ENCODE measurements at regions not wholly inside any gene's neighbourhood (a gene's known extent, or its start where the extent isn't known, plus 50 kb on each side); places are given as distances from the start of the nearest gene placed in this dataset.
A peak's percentile ranks its signal among the peaks of the same experiment; 100 is the strongest.

DNA sequence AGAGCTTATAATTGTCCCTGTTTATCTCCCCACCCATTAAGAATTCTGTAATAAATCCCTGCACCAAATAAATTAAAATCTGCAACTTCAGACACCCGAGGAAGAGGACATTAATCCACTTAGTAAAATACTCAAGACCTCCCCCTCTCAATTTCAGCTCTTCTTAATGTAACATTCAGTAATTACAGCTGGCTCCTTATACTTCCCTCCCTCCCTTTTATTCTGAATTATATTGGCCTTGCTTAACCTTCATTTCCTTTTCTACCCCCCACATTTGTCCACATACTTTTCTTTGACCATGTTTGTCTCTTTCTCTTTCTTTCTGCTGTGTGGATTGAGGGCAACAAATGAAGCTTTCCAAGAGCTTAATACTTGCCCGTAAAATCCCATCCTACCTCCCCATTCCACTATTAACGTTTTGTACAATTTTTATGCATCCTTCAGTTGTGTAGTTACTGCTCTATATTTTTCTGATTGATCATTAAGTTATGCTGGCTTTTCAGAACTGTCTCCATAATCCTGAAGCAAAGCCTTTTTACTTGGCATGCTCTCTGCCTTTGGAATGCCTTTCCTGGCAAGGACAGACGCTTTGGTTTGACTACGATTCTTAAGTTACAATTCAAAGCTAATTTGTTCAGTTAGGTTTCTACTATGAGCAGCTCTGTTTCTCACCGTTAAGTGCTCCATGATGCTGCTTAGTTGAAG lies 580.1 kb downstream of the ZEB2 start:
- POLR2A ChIA-PET = no interaction called here
- no peak for DNase-seq (ENCODE audit: extremely low spot score)
- CTCF ChIA-PET = interaction anchor here (2.5 kb wide), 1 partner anchor 9 kb away, joined by 14 read pairs; no protein-coding TSS in a partner anchor
- TF ChIP-seq, protein P1, sequence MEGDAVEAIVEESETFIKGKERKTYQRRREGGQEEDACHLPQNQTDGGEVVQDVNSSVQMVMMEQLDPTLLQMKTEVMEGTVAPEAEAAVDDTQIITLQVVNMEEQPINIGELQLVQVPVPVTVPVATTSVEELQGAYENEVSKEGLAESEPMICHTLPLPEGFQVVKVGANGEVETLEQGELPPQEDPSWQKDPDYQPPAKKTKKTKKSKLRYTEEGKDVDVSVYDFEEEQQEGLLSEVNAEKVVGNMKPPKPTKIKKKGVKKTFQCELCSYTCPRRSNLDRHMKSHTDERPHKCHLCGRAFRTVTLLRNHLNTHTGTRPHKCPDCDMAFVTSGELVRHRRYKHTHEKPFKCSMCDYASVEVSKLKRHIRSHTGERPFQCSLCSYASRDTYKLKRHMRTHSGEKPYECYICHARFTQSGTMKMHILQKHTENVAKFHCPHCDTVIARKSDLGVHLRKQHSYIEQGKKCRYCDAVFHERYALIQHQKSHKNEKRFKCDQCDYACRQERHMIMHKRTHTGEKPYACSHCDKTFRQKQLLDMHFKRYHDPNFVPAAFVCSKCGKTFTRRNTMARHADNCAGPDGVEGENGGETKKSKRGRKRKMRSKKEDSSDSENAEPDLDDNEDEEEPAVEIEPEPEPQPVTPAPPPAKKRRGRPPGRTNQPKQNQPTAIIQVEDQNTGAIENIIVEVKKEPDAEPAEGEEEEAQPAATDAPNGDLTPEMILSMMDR (IDR thresholded peaks at IDR 0.05; ENCODE audit: control extremely low read depth, extremely low read depth, low read depth, missing control alignments) = no peak

DNA sequence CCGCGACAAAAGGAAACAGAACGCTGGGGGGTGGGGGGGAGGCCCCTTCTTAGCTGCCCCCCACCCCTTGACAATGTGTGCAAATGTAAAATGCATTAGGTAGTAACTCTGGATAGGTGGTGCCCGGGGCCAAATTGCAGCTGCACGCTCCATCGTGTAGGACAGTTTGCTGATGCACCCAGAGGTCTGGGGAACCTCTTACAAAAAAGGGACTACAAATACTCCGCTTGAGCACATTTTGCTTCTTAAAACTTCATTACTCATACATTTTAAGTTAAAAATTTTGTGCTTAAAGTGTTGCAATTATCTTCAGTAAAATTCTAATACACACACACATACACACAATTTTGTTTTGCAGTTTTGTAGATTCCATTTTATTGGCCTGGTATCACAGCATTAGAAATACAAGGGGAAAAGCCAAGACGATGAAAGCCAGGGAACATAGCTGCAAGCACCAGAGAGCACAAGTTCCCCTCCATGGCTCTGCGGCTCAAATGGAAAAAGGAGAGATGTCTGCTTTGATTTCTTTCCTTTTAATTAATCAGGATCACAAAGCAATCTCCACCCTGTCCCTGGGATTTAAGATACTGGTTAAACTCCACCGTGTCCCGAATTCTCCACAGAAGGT lies 582.1 kb downstream of the ZEB2 start:
- TF ChIP-seq, protein P1 (IDR thresholded peaks at IDR 0.05; ENCODE audit: control extremely low read depth, extremely low read depth, low read depth, missing control alignments) = no peak
- DNase-seq (ENCODE audit: extremely low spot score) = no peak
- ChIA-PET POLR2A (no interaction called here), CTCF (interaction anchor here (1.7 to 2.5 kb wide), 2 partner anchors 11 kb away, joined by 3 to 14 read pairs; no protein-coding TSS in a partner anchor)

DNA sequence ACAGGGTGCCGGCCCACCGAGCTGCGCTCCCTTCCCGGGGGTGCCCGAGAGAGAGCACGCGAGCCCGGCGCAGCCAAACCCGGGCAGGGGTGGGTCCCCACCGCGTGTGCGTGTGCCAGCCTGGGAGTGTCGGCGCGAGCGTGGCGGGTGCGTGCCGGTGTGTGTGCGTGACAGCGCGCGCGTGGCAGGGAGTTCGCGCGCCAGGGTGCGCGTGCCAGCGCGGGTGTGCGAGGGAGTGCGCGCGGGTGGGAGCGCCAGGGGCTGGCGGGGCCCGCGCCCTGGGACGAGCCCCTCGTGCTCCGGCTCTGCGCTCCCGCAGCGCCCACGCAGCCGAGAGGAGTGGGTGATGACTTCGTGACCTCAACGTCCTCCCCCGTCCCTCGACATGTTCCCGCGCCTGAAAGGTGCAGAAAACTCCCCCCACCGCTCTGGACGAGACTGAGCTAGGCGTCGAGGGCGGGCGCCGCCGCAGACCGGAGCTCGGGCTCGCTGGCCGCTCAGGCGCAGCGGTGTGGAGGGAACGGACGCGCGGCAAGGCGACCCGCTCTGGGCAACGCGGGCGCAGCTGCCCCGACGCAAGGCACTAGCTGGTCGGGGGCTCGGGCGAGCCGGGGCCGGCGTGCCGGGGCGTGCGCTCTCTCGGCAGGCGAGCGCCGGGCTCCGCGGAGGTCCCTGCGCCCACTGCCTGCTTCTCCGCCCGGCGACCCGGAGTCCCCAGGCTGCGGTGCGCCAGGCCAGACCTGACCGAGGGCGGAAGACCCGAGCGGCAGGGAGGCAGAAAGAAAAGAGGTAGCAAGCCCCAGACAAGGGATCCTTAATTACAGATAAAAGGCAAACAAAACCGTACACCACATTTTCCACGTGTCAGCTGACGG lies 582.8 kb downstream of the ZEB2 start:
- CTCF ChIA-PET = interaction anchor here (1.7 kb wide), 1 partner anchor 10 kb away, joined by 3 read pairs; no protein-coding TSS in a partner anchor
- peak; percentile 51 for DNase-seq (ENCODE audit: extremely low spot score)
- POLR2A ChIA-PET = no interaction called here
- TF ChIP-seq, protein P1 (IDR thresholded peaks at IDR 0.05; ENCODE audit: control extremely low read depth, extremely low read depth, low read depth, missing control alignments) = no peak

DNA sequence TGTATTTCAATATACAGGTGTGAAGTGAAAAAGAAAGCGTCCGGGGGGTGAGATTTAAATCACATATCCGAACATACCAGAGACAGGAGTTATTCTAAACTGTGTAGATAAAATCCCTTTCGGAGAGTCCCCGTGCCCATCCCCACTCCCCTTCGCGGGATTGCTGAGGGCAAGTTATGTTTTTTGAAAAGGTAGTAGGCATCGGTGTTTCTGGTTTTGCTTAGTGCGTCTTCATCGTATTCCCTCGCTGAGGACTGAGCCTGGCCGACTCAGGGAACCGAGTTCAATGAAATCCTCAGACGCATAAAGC lies 583.4 kb downstream of the ZEB2 start:
- ChIA-PET CTCF (interaction anchor here (1.7 kb wide), 1 partner anchor 9 kb away, joined by 3 read pairs; no protein-coding TSS in a partner anchor), POLR2A (no interaction called here)
- TF ChIP-seq, protein P1 (IDR thresholded peaks at IDR 0.05; ENCODE audit: control extremely low read depth, extremely low read depth, low read depth, missing control alignments) = no peak
- no peak for DNase-seq (ENCODE audit: extremely low spot score)

DNA sequence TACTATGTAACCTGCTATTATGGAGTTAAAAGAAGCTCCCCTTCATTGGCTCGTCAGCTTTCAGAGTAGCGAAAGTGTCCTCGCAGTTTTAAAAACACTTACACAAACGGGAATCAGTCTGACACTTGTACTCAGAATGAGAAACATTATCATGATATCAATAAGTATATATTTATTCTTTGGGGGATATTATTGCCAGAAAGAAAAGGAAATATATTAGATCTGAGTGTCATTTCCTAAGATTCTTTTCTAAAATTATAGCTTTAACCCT lies 584.5 kb downstream of the ZEB2 start:
- CTCF ChIA-PET = no interaction called here
- TF ChIP-seq, protein P1 (IDR thresholded peaks at IDR 0.05; ENCODE audit: control extremely low read depth, extremely low read depth, low read depth, missing control alignments) = no peak
- no peak for DNase-seq (ENCODE audit: extremely low spot score)
- POLR2A ChIA-PET = no interaction called here

DNA sequence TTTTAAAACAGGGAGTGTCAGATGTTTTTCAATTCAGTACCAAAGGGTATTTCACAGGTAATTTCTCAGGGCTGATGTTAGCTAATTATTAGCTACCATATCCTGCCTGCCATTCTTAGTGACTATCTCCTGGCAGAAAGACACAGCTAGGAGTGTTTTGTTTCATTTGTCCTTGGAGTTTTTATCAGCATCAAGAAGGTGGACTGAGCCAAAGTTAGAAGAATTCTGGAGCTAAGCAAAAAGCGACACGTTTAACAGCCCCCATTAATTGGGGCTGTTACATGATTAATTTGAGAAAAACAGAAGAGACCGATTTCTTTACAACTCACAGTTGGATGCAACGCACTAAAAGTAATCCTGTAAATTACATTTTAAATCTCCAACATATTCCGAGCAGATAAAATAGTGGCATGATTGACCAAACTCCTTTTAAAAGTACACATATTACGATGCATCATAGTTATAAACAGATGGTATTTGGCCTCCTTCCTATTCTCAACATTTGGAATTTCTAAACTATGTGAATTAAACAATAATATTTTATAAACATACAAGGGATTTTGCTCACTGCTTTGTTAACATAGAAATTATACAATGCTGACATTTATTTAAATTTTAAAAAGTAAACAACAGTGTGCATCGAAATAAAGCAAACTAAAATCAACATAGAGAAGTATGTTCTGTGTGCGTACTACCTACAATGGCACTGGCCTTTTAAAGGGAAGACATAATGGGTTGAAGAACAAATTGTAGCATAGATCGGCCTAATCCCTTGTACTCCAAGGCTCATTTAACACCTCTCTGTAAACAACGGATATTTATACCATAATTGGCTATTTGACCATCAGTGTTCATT lies 585.1 kb downstream of the ZEB2 start:
- CTCF ChIA-PET = interaction anchor here (1.4 kb wide), 1 partner anchor 11 kb away, joined by 4 read pairs; no protein-coding TSS in a partner anchor

More for the DNA sequence above, 585.1 kb downstream of the ZEB2 start:
- POLR2A ChIA-PET = no interaction called here
- peak; percentile 26 for DNase-seq (ENCODE audit: extremely low spot score)
- TF ChIP-seq, protein P1 (IDR thresholded peaks at IDR 0.05; ENCODE audit: control extremely low read depth, extremely low read depth, low read depth, missing control alignments) = no peak
